Activated naive CD8-positive, alpha-beta T cell treated with anti-CD3 and anti-CD28 coated beads, Interleukin-2, amount 10 ng/mL, durations not matched to agents 7 days and 5 days (primary cell): ENCODE measurements at regions not wholly inside any gene's neighbourhood (a gene's known extent, or its start where the extent isn't known, plus 50 kb on each side); places are given as distances from the start of the nearest gene placed in this dataset.

Experiments
- ATAC-seq: fragments of 150-1000 bp; cut with Tn5 transposase; one replicate; pipeline ENCODE4 v1.10.0; 2021; ENCODE audit warnings: low read depth, moderate library complexity
- POLR2A ChIA-PET: fragments of 350-600 bp; sonication (Branson Sonifier 250); formaldehyde crosslinking; loops from one replicate; lab custom pipeline; 2021; ENCODE audit warnings: antibody characterized with exemption; lab: Charles Lee
- DNase-seq: peaks from one replicate; pipeline ENCODE4 v3.0.0; 2021
- H3K27ac Mint-ChIP-seq: one replicate; pipeline ENCODE4 v1.8.0; 2022; ENCODE audit warnings: mild to moderate bottlenecking, mixed read lengths
- H3K27me3 Mint-ChIP-seq: one replicate; pipeline ENCODE4 v1.8.0; 2022; ENCODE audit warnings: mild to moderate bottlenecking, moderate library complexity, mixed read lengths
- H3K36me3 Mint-ChIP-seq: one replicate; pipeline ENCODE4 v1.8.0; 2021; ENCODE audit warnings: mild to moderate bottlenecking, mixed read lengths
- H3K4me1 Mint-ChIP-seq: one replicate; pipeline ENCODE4 v1.8.0; 2021; ENCODE audit warnings: mixed read lengths
- H3K4me3 Mint-ChIP-seq: one replicate; pipeline ENCODE4 v1.8.0; 2022; ENCODE audit warnings: mild to moderate bottlenecking, moderate library complexity, mixed read lengths
- H3K9me3 Mint-ChIP-seq: one replicate; pipeline ENCODE4 v1.8.0; 2021; ENCODE audit warnings: mixed read lengths

- no peaks in the 10 kb centered on the region for H3K9me3 Mint-ChIP-seq
- no peak for ATAC-seq
Measured at GRCh38 chr3:194977356-194977755, 291.7 kb downstream of the FAM43A start.

GRCh38 chr3:194979173-194979572, 291.8 kb downstream of the XXYLT1 start:
- no peak for ATAC-seq
- DNase-seq, result no peak
- H3K27ac Mint-ChIP-seq, result no peak overlapping the region
- peaks cover 1% of the 10 kb centered on the region for H3K9me3 Mint-ChIP-seq
- H3K27me3 Mint-ChIP-seq, result peaks cover 20% of the 10 kb centered on the region
- no peaks in the 10 kb centered on the region for H3K4me1 Mint-ChIP-seq
- no peak overlapping the region for H3K4me3 Mint-ChIP-seq
- POLR2A ChIA-PET, result no interaction called here
- H3K36me3 Mint-ChIP-seq, result no peaks in the 10 kb centered on the region

More at GRCh38 chr3:194977356-194977755, 291.7 kb downstream of the FAM43A start:
- Mint-ChIP-seq H3K27ac (no peak overlapping the region), H3K27me3 (peaks cover 15% of the 10 kb centered on the region), H3K36me3 (no peaks in the 10 kb centered on the region), H3K4me1 (no peaks in the 10 kb centered on the region), H3K4me3 (no peak overlapping the region)
- no peak for DNase-seq
- POLR2A ChIA-PET, result no interaction called here

- ATAC-seq (no peak), DNase-seq (no peak)
- POLR2A ChIA-PET, result no interaction called here
- Mint-ChIP-seq H3K27me3 (peaks cover 36% of the 10 kb centered on the region), H3K27ac (no peak overlapping the region), H3K4me3 (no peak overlapping the region), H3K4me1 (no peaks in the 10 kb centered on the region), H3K9me3 (peaks cover 1% of the 10 kb centered on the region), H3K36me3 (no peaks in the 10 kb centered on the region)
Measured at GRCh38 chr3:194982472-194982871, 288.5 kb downstream of the XXYLT1 start.

GRCh38 chr3:194983121-194983520, 287.8 kb downstream of the XXYLT1 start:
- peaks cover 36% of the 10 kb centered on the region for H3K27me3 Mint-ChIP-seq
- H3K4me1 Mint-ChIP-seq, result no peaks in the 10 kb centered on the region
- H3K4me3 Mint-ChIP-seq, result no peak overlapping the region
- POLR2A ChIA-PET, result no interaction called here
- H3K27ac Mint-ChIP-seq, result no peak overlapping the region
- no peaks in the 10 kb centered on the region for H3K36me3 Mint-ChIP-seq
- peaks cover 1% of the 10 kb centered on the region for H3K9me3 Mint-ChIP-seq
- DNase-seq, result no peak
- ATAC-seq, result no peak

- POLR2A ChIA-PET, result no interaction called here
- DNase-seq (no peak), ATAC-seq (no peak)
- H3K36me3 Mint-ChIP-seq, result no peaks in the 10 kb centered on the region
- no peaks in the 10 kb centered on the region for H3K4me1 Mint-ChIP-seq
- peaks cover 1% of the 10 kb centered on the region for H3K9me3 Mint-ChIP-seq
- H3K27ac Mint-ChIP-seq, result no peak overlapping the region
- no peak overlapping the region for H3K4me3 Mint-ChIP-seq
- peaks cover 36% of the 10 kb centered on the region for H3K27me3 Mint-ChIP-seq
Measured at GRCh38 chr3:194983620-194984019, 287.3 kb downstream of the XXYLT1 start.

- no peak overlapping the region for H3K27ac Mint-ChIP-seq
- POLR2A ChIA-PET, result no interaction called here
- H3K4me1 Mint-ChIP-seq, result no peaks in the 10 kb centered on the region
- peaks cover 33% of the 10 kb centered on the region for H3K27me3 Mint-ChIP-seq
- H3K36me3 Mint-ChIP-seq, result no peaks in the 10 kb centered on the region
- no peak overlapping the region for H3K4me3 Mint-ChIP-seq
- peaks cover 1% of the 10 kb centered on the region for H3K9me3 Mint-ChIP-seq
- DNase-seq (no peak), ATAC-seq (no peak)
Measured at GRCh38 chr3:194984066-194984465, 286.9 kb downstream of the XXYLT1 start.

GRCh38 chr3:194984622-194985021, 286.3 kb downstream of the XXYLT1 start:
- ATAC-seq, result no peak
- POLR2A ChIA-PET, result no interaction called here
- Mint-ChIP-seq H3K4me3 (no peak overlapping the region), H3K36me3 (no peaks in the 10 kb centered on the region), H3K9me3 (peaks cover 1% of the 10 kb centered on the region), H3K4me1 (no peaks in the 10 kb centered on the region), H3K27me3 (peaks cover 29% of the 10 kb centered on the region), H3K27ac (no peak overlapping the region)
- DNase-seq, result no peak

- Mint-ChIP-seq H3K4me1 (no peaks in the 10 kb centered on the region), H3K27ac (no peak overlapping the region), H3K4me3 (no peak overlapping the region), H3K9me3 (peaks cover 1% of the 10 kb centered on the region), H3K36me3 (no peaks in the 10 kb centered on the region), H3K27me3 (peaks cover 26% of the 10 kb centered on the region)
- no peak for DNase-seq
- no peak for ATAC-seq
- POLR2A ChIA-PET, result no interaction called here
Measured at GRCh38 chr3:194985031-194985578, 285.9 kb downstream of the XXYLT1 start.

GRCh38 chr3:194986208-194987043, 284.5 kb downstream of the XXYLT1 start:
- Mint-ChIP-seq H3K27ac (no peak overlapping the region), H3K4me3 (no peak overlapping the region), H3K4me1 (no peaks in the 10 kb centered on the region), H3K27me3 (peaks cover 24% of the 10 kb centered on the region), H3K36me3 (no peaks in the 10 kb centered on the region), H3K9me3 (peaks cover 1% of the 10 kb centered on the region)
- POLR2A ChIA-PET, result no interaction called here
- ATAC-seq, result no peak
- DNase-seq, result no peak

GRCh38 chr3:194987571-194988494, 283.1 kb downstream of the XXYLT1 start:
- DNase-seq, result no peak
- Mint-ChIP-seq H3K9me3 (no peaks in the 10 kb centered on the region), H3K27me3 (peaks cover 18% of the 10 kb centered on the region), H3K4me3 (no peak overlapping the region), H3K36me3 (no peaks in the 10 kb centered on the region), H3K27ac (no peak overlapping the region), H3K4me1 (no peaks in the 10 kb centered on the region)
- POLR2A ChIA-PET, result no interaction called here
- ATAC-seq, result no peak

GRCh38 chr3:194988495-194989165, 282.3 kb downstream of the XXYLT1 start:
- Mint-ChIP-seq H3K27ac (no peak overlapping the region), H3K4me3 (no peak overlapping the region), H3K36me3 (no peaks in the 10 kb centered on the region), H3K9me3 (no peaks in the 10 kb centered on the region), H3K27me3 (peaks cover 17% of the 10 kb centered on the region), H3K4me1 (no peaks in the 10 kb centered on the region)
- ATAC-seq, result no peak
- POLR2A ChIA-PET, result no interaction called here
- no peak for DNase-seq

GRCh38 chr3:194989241-194989640, 281.7 kb downstream of the XXYLT1 start:
- no peak for DNase-seq
- Mint-ChIP-seq H3K36me3 (no peaks in the 10 kb centered on the region), H3K9me3 (no peaks in the 10 kb centered on the region), H3K27ac (no peak overlapping the region), H3K27me3 (peaks cover 15% of the 10 kb centered on the region), H3K4me1 (no peaks in the 10 kb centered on the region), H3K4me3 (no peak overlapping the region)
- ATAC-seq, result no peak
- POLR2A ChIA-PET, result no interaction called here
